ENCODE measurements at regions not wholly inside any gene's neighbourhood (a gene's known extent, or its start where the extent isn't known, plus 50 kb on each side); places are given as distances from the start of the nearest gene placed in this dataset.

- no peak for TF ChIP-seq EZH2phosphoT487 (IDR thresholded peaks at IDR 0.05; ENCODE audit: borderline replicate concordance, low read length)
- TF ChIP-seq EZH2 (IDR thresholded peaks at IDR 0.05; ENCODE audit: low read length, unreplicated experiment): no peak
These were observed 52.6 kb upstream of the AKAP13 start for GRCh38 chr15:85327820-85328219.

Measured in PC-3 (cell line).